NAMALWA (cell line): ENCODE measurements at regions not wholly inside any gene's neighbourhood (a gene's known extent, or its start where the extent isn't known, plus 50 kb on each side); places are given as distances from the start of the nearest gene placed in this dataset.
A peak's percentile ranks its signal among the peaks of the same experiment; 100 is the strongest.
"Not testable (repeated sequence)": the region's sequence is repeated elsewhere in the genome, so short reads cannot be mapped to it uniquely, and the experiment has no call there.

Experiments used
- DNase-seq: peaks from one replicate; pipeline ENCODE4 v3.0.0-alpha.2; 2015; ENCODE audit warnings: low spot score

GRCh38 chr4:173698557-173699262 lies 168.7 kb upstream of the HAND2 start:
- DNase-seq, result no peak

DNA sequence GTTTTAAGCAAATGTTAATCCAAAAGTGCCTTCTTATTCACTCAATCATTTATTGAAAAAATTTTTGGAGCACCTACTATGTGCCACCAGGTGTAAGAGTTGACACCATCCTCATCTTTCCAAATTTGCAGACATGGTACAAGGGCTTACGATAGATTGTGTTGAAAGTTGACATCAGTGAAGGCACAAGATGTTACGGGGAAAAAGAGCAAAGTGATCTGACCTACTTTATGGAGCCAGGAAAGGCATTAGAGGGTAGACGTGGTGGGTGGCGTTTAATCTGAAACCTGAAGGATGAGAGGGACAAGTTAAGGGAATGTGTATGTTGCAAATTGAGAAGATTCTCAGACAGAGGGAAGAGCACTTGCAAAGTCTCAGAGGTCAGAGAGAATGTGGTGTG lies 167.8 kb upstream of the HAND2 start:
- DNase-seq, result no peak

GRCh38 chr4:173696551-173696950 lies 166.5 kb upstream of the HAND2 start:
- DNase-seq, result no peak

DNA sequence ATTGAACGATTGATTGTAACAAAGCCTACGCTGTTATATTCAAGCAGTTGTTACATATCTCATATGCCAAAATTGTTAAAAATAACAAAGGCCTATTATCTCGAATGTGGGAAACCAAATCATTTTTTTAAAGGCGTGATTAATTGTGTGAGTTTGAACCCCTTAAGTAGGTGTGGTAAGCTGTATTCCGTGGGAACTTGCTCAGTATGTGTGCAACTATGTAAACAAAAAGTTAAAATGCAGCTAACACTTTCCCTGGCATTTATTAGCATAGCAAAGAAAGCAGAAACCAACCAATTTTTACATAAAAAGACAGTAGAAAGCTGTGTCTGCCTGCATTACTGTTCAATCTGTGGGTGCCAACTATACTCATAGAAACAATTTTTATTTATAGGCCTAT lies 166.0 kb upstream of the HAND2 start:
- DNase-seq, result no peak

- no peak for DNase-seq
These were observed 155.8 kb upstream of the HAND2 start for GRCh38 chr4:173685831-173686210.

DNA sequence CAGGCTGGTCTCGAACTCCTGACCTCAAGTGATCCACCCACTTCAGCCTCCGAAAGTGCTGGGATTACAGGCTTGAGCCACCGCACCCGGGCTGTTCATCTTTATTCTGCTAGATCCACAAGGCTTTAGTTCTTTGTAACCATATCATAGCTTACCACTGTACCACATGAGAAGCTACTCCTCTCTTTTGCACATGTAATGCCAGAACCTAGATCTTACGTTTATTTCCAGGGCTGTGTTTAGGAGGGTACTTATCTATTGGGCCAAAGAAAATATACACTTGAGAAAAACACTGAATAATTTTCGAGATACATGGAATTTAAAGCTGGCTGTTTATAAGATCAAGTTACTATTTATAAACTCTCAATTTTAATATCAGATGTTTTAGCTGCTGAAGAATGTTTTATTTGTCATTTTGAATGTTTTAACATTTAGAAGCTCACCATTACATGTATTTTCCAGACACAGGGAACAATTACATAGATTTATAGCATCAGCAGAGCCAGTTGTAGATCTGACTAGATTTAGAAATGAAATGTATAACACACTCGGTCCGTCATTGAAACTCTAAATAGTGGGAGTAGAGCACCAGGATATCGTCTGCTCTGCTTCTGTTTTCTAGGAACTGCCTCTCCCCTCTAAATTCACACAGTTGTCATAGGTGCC lies 155.3 kb upstream of the HAND2 start:
- DNase-seq, result no peak

DNA sequence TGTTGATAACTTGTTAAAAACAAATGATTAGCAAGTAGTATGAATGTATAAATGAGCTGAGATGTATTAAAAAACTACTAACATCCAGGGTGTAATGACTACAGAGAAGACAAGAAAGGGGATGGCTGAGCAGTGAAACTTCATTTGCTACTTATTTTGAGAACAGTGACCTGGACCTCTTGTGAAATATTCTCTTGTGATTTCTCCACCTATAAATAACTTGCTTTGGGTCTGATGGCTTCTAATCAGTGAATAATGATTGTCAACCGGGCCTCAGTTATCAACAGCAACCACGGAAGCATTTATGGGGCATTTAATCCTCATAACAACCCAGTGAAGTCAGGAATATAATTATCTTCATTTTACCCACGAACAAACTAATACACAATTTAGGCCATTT lies 154.2 kb upstream of the HAND2 start:
- no peak for DNase-seq

- no peak for DNase-seq
These were observed 152.6 kb upstream of the HAND2 start for GRCh38 chr4:173682609-173683008.

- no peak for DNase-seq
These were observed 150.2 kb upstream of the HAND2 start for GRCh38 chr4:173680278-173680677.

DNA sequence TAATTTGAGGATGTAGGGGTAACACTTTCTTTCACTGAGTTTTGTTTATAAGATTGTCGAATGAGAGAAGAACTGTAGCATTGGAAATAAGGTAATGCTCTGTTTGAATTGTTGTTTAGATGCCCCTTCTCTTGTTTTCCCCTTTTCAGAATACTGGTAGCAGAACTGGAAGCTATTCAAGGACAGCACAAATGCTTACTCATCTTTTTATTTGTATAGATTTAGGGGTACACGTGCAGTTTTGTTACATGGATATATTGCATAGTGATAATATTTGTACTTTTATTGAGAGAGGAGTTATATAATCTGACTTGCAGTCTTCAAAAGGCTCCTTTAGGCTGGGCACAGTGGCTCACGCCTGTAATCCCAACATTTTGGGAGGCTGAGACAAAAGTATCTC lies 145.4 kb upstream of the HAND2 start:
- DNase-seq, result no peak

- DNase-seq, result no peak
These were observed 139.6 kb upstream of the HAND2 start for GRCh38 chr4:173669460-173670179.

DNA sequence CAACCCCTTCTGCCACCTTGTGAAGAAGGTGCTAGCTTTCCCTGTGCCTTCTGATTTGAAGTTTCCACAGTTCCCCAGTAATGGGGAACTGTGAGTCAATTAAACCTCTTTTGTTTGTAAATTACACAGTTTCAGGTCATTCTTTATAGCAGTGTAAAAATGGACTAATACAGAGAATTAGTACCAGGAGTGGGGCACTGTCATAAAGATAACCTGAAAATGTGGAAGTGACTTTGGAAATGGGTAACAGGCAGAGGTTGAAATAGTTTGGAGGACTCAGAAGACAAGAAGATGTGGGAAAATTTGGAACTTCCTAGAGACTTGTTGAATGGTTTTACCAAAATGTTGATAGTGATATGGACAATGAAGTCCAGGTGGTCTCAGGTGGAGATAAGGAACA lies 131.0 kb upstream of the HAND2 start:
- no peak for DNase-seq

DNA sequence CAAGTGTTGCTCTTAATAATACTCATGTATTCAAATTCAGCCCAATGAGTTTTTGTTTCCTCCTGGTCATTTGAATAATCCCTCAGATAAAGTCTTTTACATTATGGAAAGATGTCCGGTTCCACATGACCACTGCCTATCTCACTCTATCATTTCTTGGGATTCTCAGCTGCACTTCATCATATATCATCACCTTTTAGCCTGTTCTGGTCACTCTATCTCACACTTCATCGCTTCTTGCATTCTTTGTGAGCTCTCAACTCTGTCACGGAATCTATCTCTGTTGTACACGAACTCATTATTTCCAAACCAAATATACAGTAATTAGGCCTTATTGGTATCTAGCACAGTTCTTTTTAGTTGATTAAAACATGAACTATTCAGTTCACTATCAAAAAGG lies 126.9 kb upstream of the HAND2 start:
- no peak for DNase-seq

GRCh38 chr4:173652283-173652931 lies 122.4 kb upstream of the HAND2 start:
- no peak for DNase-seq

DNA sequence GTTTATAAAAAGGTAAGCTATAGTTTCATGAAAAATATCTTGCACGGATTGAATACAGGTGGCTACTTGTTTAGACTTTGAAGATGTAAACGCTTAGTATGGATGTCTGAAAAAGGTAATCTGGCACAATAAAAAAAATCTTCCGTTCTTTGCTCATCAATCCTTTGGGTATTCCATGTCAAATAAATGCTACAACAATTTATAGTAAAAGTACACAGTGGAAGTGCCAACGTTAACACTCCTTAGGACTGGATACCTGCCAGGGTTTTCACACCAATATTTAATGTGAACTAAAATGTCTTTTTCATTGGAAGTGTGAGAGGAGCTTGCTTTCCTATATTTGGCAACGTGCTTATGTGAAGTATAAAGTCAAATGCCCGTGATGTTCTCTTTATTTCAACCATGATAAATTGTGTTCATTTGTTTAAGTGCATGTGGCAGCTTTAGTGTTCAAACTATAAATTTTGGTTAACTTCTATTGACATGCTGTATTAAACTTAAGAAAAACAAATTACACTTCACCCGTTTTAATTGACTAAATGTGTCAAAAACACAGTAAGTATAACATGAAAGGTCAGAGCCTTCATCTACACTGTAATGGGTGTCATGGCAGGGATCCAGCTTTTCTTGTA lies 121.7 kb upstream of the HAND2 start:
- DNase-seq, result no peak

GRCh38 chr4:173647902-173648301 lies 117.9 kb upstream of the HAND2 start:
- no peak for DNase-seq

DNA sequence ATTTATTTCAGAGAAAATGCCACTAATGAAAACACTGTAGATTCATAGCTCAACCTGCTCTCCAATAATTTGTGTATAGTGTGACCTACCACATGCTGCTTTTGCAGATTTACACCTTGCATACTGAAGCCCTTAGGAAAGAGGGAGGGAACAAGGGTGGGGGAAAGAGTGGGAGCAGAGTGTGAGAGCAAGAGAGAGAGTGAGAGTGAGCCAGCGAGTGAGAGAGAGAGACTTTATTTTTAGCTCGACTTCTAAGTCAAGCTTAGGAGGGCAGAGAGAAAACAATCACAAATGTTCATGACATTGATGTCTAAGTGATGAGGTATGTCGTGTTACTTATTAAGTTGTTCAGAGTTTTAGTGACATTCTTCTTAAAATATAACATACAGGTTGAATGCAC lies 112.5 kb upstream of the HAND2 start:
- DNase-seq, result no peak

GRCh38 chr4:173635395-173635794 lies 105.4 kb upstream of the HAND2 start:
- no peak for DNase-seq

DNA sequence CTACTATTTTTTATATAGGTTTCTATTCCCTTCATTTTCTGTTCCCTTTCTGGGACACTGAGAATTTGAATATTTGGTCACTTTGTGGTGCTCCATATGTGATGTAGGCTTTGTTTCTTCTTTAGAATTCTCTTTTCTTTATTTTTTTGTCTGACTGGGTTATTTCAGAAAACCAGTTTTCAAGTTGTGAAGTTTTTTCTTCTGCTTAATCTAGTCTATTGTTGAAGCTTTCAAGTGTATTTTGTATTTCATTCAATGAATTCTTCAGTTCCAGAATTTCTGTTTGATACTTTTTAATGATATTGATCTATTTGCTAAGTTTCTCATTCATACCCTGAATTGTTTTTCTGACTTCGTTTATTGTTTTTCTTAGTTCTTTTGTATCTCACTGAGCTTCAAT lies 96.2 kb upstream of the HAND2 start:
- peak; percentile 7 for DNase-seq

DNA sequence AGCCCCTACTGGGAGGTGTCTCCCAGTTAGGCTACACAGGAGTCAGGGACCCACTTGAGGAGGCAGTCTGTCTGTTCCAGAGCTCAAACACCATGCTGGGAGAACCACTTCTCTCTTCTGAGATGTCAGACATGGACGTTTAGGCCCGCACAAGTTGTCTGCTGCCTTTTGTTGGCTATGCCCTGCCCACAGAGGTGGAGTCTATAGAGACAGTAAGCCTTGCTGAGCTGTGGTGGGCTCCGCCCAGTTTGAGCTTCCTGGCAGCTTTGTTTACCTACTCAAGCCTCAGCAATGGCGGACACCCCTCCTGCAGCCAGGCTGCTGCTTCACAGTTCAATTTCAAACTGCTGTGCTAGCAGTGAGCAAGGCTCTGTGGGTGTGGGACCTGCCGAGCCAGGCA lies 88.6 kb upstream of the HAND2 start:
- DNase-seq, result not testable (repeated sequence)

GRCh38 chr4:173609158-173609557 lies 79.1 kb upstream of the HAND2 start:
- DNase-seq, result no peak

GRCh38 chr4:173608632-173609031 lies 78.6 kb upstream of the HAND2 start:
- not testable (repeated sequence) for DNase-seq
